ENCODE measurements at regions not wholly inside any gene's neighbourhood (a gene's known extent, or its start where the extent isn't known, plus 50 kb on each side); places are given as distances from the start of the nearest gene placed in this dataset.

DNA sequence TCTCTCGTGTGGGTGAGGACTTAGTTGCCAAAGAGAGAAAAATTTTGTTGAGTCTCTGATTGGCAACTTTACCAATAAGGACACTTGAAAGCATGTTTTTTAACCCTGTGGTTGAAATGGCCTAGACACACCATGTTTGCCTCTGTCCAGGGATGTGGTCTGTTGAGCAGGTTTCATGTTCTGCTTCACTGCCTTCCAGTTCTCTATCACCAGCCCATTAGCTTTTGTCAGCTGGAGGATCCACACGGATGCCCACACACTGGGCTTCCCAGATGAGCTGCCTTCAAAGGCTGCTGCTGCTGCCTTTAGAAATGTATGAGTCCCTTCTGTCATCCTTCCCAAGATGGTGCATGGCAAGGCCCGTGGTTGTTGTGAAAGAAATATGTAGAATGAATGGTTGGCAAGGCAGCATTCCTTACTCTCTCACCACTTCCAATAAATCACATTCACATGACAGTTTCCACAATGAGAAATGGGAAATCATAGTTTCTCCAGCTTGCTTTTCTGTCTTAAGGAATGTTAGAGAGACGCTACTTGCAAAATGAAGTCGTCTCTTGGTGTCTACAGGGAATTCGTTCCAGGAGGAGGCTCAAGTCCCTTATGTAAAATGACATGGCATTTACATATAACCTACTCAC, 108.2 kb upstream of the SLC35F3 start:
- TF ChIP-seq POLR2A (IDR thresholded peaks at IDR 0.05) (no peak), POLR2AphosphoS5 (IDR thresholded peaks at IDR 0.05) (no peak)
- TF ChIP-seq, protein P1, sequence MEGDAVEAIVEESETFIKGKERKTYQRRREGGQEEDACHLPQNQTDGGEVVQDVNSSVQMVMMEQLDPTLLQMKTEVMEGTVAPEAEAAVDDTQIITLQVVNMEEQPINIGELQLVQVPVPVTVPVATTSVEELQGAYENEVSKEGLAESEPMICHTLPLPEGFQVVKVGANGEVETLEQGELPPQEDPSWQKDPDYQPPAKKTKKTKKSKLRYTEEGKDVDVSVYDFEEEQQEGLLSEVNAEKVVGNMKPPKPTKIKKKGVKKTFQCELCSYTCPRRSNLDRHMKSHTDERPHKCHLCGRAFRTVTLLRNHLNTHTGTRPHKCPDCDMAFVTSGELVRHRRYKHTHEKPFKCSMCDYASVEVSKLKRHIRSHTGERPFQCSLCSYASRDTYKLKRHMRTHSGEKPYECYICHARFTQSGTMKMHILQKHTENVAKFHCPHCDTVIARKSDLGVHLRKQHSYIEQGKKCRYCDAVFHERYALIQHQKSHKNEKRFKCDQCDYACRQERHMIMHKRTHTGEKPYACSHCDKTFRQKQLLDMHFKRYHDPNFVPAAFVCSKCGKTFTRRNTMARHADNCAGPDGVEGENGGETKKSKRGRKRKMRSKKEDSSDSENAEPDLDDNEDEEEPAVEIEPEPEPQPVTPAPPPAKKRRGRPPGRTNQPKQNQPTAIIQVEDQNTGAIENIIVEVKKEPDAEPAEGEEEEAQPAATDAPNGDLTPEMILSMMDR (IDR thresholded peaks at IDR 0.05 in 8 of 11, conservative IDR thresholded peaks at IDR 0.05 in 3 of 11), result no peak

Measured in spleen (tissue), 7 donors.